ENCODE measurements at regions not wholly inside any gene's neighbourhood (a gene's known extent, or its start where the extent isn't known, plus 50 kb on each side); places are given as distances from the start of the nearest gene placed in this dataset.

DNA sequence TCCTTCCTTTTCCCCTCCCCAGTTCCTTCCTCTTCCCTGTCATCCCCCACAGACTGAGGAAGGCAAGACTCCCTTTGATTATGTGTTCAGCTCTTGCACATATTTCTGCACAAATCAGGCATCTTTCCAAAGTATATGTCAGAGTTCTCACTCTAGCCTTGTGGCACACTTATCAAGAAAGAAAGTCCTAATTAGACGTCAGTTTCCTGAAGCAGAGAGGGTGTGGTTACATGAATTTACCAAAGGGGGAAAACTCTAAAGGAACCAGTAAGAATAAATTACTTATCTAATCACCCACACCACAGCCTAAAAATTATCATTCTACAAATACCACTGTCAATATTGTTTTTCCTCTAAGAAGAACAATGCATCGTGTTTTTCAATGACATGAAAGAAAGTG lies 120.7 kb upstream of the GRIP1 start:
- Histone ChIP-seq H3K79me2 (ENCODE audit: insufficient read depth, low read length) (no peaks in the 10 kb centered on the region), H4K91ac (ENCODE audit: insufficient read length, low read depth, low read length) (no peak overlapping the region), H2BK15ac (ENCODE audit: low read depth, low read length) (no peak overlapping the region), H4K8ac (replicated peaks; ENCODE audit: insufficient read length, low read depth, low read length) (no peak overlapping the region), H3K14ac (ENCODE audit: insufficient read depth, low read length) (no peak overlapping the region), H3K23me2 (ENCODE audit: insufficient read length, low read depth, low read length, poor library complexity, severe bottlenecking) (no peaks in the 10 kb centered on the region), H3K23ac (ENCODE audit: insufficient read length, low read depth, low read length) (no peak overlapping the region), H3K4ac (ENCODE audit: low read depth, low read length) (no peak overlapping the region), H3K27me3 (ENCODE audit: insufficient read depth, low read length) (no peaks in the 10 kb centered on the region), H2AK5ac (ENCODE audit: insufficient read length, low read length) (no peak overlapping the region), H3T11ph (ENCODE audit: low read length) (no peak overlapping the region), H3K4me1 (ENCODE audit: insufficient read depth, low read length) (peaks cover 5% of the 10 kb centered on the region), H3K27ac (ENCODE audit: insufficient read length, low read depth, low read length) (no peak overlapping the region), H3K4me2 (ENCODE audit: insufficient read depth, insufficient read length, low read length) (no peak overlapping the region), H3K9ac (ENCODE audit: extremely low read depth, insufficient read length, low read length) (no peak overlapping the region), H2BK12ac (ENCODE audit: insufficient read length, low read depth, low read length) (no peak overlapping the region), H2BK120ac (ENCODE audit: low read depth, low read length, poor library complexity, severe bottlenecking) (no peak overlapping the region), H4K20me1 (ENCODE audit: control insufficient read depth, insufficient read depth, insufficient read length) (no peaks in the 10 kb centered on the region), H3K56ac (ENCODE audit: insufficient read length, low read depth, low read length) (no peak overlapping the region), H2AFZ (ENCODE audit: low read length) (no peak overlapping the region), H4K5ac (ENCODE audit: insufficient read length, low read depth, low read length) (no peak overlapping the region), H3K9me3 (ENCODE audit: control insufficient read depth, low read depth, low read length) (no peaks in the 10 kb centered on the region), H3K18ac (ENCODE audit: insufficient read length, low read depth, low read length) (no peak overlapping the region), H3K79me1 (ENCODE audit: insufficient read depth, low read depth, low read length, poor library complexity, severe bottlenecking) (no peaks in the 10 kb centered on the region), H2BK20ac (ENCODE audit: low read depth, low read length, poor library complexity, severe bottlenecking) (no peak overlapping the region), H2BK5ac (ENCODE audit: insufficient read length, low read length) (no peak overlapping the region)
- H3K9me3 Mint-ChIP-seq = no peaks in the 10 kb centered on the region
- no peak for DNase-seq
- no peaks in the 10 kb centered on the region for H3K36me3 Mint-ChIP-seq (ENCODE audit: insufficient read depth in 1 of 3, low read depth in 3 of 3)
- H3K4me3 Mint-ChIP-seq = no peak overlapping the region
- peaks cover 27 to 28% of the 10 kb centered on the region in 2 experiments for H3K4me1 Mint-ChIP-seq
- no CpG with 5 or more reads among the region's 2 CpGs for WGBS (ENCODE audit: extremely low coverage, insufficient read length, low lambda C conversion rate)
- peaks cover 2% of the 10 kb centered on the region for H3K27me3 Mint-ChIP-seq (ENCODE audit: low read depth)
- H3K27ac Mint-ChIP-seq = no peak overlapping the region
- TF ChIP-seq, protein P1, sequence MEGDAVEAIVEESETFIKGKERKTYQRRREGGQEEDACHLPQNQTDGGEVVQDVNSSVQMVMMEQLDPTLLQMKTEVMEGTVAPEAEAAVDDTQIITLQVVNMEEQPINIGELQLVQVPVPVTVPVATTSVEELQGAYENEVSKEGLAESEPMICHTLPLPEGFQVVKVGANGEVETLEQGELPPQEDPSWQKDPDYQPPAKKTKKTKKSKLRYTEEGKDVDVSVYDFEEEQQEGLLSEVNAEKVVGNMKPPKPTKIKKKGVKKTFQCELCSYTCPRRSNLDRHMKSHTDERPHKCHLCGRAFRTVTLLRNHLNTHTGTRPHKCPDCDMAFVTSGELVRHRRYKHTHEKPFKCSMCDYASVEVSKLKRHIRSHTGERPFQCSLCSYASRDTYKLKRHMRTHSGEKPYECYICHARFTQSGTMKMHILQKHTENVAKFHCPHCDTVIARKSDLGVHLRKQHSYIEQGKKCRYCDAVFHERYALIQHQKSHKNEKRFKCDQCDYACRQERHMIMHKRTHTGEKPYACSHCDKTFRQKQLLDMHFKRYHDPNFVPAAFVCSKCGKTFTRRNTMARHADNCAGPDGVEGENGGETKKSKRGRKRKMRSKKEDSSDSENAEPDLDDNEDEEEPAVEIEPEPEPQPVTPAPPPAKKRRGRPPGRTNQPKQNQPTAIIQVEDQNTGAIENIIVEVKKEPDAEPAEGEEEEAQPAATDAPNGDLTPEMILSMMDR (conservative IDR thresholded peaks at IDR 0.05) = no peak
